T47D (cell line): ENCODE measurements at regions not wholly inside any gene's neighbourhood (a gene's known extent, or its start where the extent isn't known, plus 50 kb on each side); places are given as distances from the start of the nearest gene placed in this dataset.

ENCODE experiments used
- DNase-seq, 2 experiments: peaks; one replicate each; pipeline versions ENCODE4 v3.0.0 to v3.0.0-alpha.2; 2011 to 2012; ENCODE audit warnings: low read depth in 1 of 2, low spot score in 1 of 2
- JUND ChIP-seq: IDR thresholded peaks from 2 replicates; pipeline ENCODE4 v1.6.1; 2012; ENCODE audit warnings: low read depth
- in situ Hi-C: cut with HindIII; loops from 2 replicates; pipeline ENCODE4 v1.10.0; 2016; ENCODE audit warnings: low sequenced_read_pairs, low pct_unique_long_range_greater_than_20kb

GRCh38 chr20:17835240-17835933, 133.2 kb downstream of the SNX5 start:
- no peak for TF ChIP-seq JUND
- DNase-seq = peak in 1 of 2 experiments; percentile 37
- in situ Hi-C loops = no loop called here

- DNase-seq = no peak
- in situ Hi-C loops = no loop called here
- TF ChIP-seq JUND = no peak
These were observed 133.8 kb downstream of the SNX5 start for GRCh38 chr20:17834804-17835203.

GRCh38 chr20:17833036-17833674, 133.4 kb downstream of the BANF2 start:
- in situ Hi-C loops = no loop called here
- no peak for DNase-seq
- no peak for TF ChIP-seq JUND

GRCh38 chr20:17832236-17832915, 132.6 kb downstream of the BANF2 start:
- no peak for TF ChIP-seq JUND
- in situ Hi-C loops = no loop called here
- DNase-seq = no peak

- in situ Hi-C loops = no loop called here
- no peak for DNase-seq
- no peak for TF ChIP-seq JUND
These were observed 128.9 kb downstream of the BANF2 start for GRCh38 chr20:17828598-17829144.

- in situ Hi-C loops = no loop called here
- TF ChIP-seq JUND = no peak
- DNase-seq = no peak
These were observed 128.2 kb downstream of the BANF2 start for GRCh38 chr20:17827759-17828559.

- no peak for TF ChIP-seq JUND
- in situ Hi-C loops = no loop called here
These were observed 127.3 kb downstream of the BANF2 start for GRCh38 chr20:17827079-17827478.

GRCh38 chr20:17825960-17826843, 126.4 kb downstream of the BANF2 start:
- TF ChIP-seq JUND = no peak
- DNase-seq = no peak
- in situ Hi-C loops = no loop called here

More at GRCh38 chr20:17827079-17827478, 127.3 kb downstream of the BANF2 start:
- DNase-seq = no peak

GRCh38 chr20:17825252-17825959, 125.6 kb downstream of the BANF2 start:
- TF ChIP-seq JUND = no peak
- in situ Hi-C loops = no loop called here
- DNase-seq = no peak

- no peak for TF ChIP-seq JUND
These were observed 125.0 kb downstream of the BANF2 start for GRCh38 chr20:17824676-17825251.

More at GRCh38 chr20:17824676-17825251, 125.0 kb downstream of the BANF2 start:
- no peak for DNase-seq
- in situ Hi-C loops = no loop called here
